ENCODE measurements at regions not wholly inside any gene's neighbourhood (a gene's known extent, or its start where the extent isn't known, plus 50 kb on each side); places are given as distances from the start of the nearest gene placed in this dataset.
"Not testable (repeated sequence)": the region's sequence is repeated elsewhere in the genome, so short reads cannot be mapped to it uniquely, and the experiment has no call there.

DNA sequence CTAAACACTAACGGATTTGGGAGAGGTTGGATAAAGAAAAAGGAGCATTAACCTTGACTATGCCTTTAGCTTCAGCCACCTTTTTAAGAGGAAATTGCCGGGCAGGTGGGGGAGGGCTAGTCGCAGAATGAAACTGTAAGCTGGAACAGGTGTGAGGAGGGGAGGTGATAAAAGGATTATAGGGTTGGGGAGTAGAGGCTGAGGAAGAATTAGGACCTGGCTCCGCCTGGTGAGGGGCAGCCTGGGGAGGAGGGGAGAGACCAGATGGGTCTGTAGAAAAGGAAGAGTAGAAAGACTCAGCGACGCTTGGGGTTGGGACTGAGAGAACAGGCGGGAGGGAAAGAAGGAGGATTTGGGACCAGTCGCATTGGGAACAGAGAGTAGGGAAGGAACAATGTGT lies 376.4 kb upstream of the MEX3C start:
- TF ChIP-seq POLR2A (IDR thresholded peaks at IDR 0.05): not testable (repeated sequence)
- TF ChIP-seq, protein P1, sequence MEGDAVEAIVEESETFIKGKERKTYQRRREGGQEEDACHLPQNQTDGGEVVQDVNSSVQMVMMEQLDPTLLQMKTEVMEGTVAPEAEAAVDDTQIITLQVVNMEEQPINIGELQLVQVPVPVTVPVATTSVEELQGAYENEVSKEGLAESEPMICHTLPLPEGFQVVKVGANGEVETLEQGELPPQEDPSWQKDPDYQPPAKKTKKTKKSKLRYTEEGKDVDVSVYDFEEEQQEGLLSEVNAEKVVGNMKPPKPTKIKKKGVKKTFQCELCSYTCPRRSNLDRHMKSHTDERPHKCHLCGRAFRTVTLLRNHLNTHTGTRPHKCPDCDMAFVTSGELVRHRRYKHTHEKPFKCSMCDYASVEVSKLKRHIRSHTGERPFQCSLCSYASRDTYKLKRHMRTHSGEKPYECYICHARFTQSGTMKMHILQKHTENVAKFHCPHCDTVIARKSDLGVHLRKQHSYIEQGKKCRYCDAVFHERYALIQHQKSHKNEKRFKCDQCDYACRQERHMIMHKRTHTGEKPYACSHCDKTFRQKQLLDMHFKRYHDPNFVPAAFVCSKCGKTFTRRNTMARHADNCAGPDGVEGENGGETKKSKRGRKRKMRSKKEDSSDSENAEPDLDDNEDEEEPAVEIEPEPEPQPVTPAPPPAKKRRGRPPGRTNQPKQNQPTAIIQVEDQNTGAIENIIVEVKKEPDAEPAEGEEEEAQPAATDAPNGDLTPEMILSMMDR (IDR thresholded peaks at IDR 0.05): not testable (repeated sequence)
